Neural crest cell (in vitro differentiated cells): ENCODE measurements at regions not wholly inside any gene's neighbourhood (a gene's known extent, or its start where the extent isn't known, plus 50 kb on each side); places are given as distances from the start of the nearest gene placed in this dataset.

Experiments used
- DNase-seq: peaks from one replicate; pipeline ENCODE4 v3.0.0; 2021; ENCODE audit warnings: low read depth, mixed read lengths, low spot score
- H3K27ac Mint-ChIP-seq: one replicate; pipeline ENCODE4 v1.8.0; 2021; ENCODE audit warnings: mild to moderate bottlenecking, mixed read lengths; ENCODE audit not compliant: unreplicated experiment
- H3K27me3 Mint-ChIP-seq: 2 replicates; pipeline ENCODE4 v1.8.0; 2021; ENCODE audit warnings: low read depth, mild to moderate bottlenecking, mixed read lengths
- H3K36me3 Mint-ChIP-seq: 2 replicates; pipeline ENCODE4 v1.8.0; 2021; ENCODE audit warnings: low read depth, mild to moderate bottlenecking, mixed read lengths
- H3K4me1 Mint-ChIP-seq: 2 replicates; pipeline ENCODE4 v1.8.0; 2021; ENCODE audit warnings: mixed read lengths
- H3K4me3 Mint-ChIP-seq: one replicate; pipeline ENCODE4 v1.8.0; 2021; ENCODE audit warnings: mild to moderate bottlenecking, mixed read lengths
- H3K9me3 Mint-ChIP-seq: 2 replicates; pipeline ENCODE4 v1.8.0; 2021; ENCODE audit warnings: mixed read lengths
- CTCF ChIP-seq: fragments of 200-600 bp; sonication (generic); conservative IDR thresholded peaks from 2 replicates; pipeline ENCODE4 v1.5.0; 2021; ENCODE audit warnings: antibody characterized with exemption, mild to moderate bottlenecking

- H3K9me3 Mint-ChIP-seq: no peaks in the 10 kb centered on the region
- H3K4me3 Mint-ChIP-seq: no peak overlapping the region
- H3K27me3 Mint-ChIP-seq: peaks cover 4% of the 10 kb centered on the region
- no peak for TF ChIP-seq CTCF
- no peak for DNase-seq
- H3K27ac Mint-ChIP-seq: no peak overlapping the region
- no peaks in the 10 kb centered on the region for H3K36me3 Mint-ChIP-seq
- H3K4me1 Mint-ChIP-seq: peaks cover 60% of the 10 kb centered on the region
Observed at GRCh38 chr21:38988509-38989378, 183.0 kb downstream of the ETS2 start.

- Mint-ChIP-seq H3K4me3 (no peak overlapping the region), H3K27me3 (peaks cover 4% of the 10 kb centered on the region), H3K4me1 (peaks cover 55% of the 10 kb centered on the region), H3K27ac (no peak overlapping the region), H3K36me3 (no peaks in the 10 kb centered on the region), H3K9me3 (no peaks in the 10 kb centered on the region)
- no peak for DNase-seq
- no peak for TF ChIP-seq CTCF
Observed at GRCh38 chr21:38987633-38988508, 182.1 kb downstream of the ETS2 start.

GRCh38 chr21:38986806-38987632 lies 181.3 kb downstream of the ETS2 start:
- Mint-ChIP-seq H3K9me3 (no peaks in the 10 kb centered on the region), H3K27ac (no peak overlapping the region), H3K4me3 (no peak overlapping the region), H3K4me1 (peaks cover 53% of the 10 kb centered on the region), H3K36me3 (no peaks in the 10 kb centered on the region), H3K27me3 (peaks cover 4% of the 10 kb centered on the region)
- no peak for DNase-seq
- no peak for TF ChIP-seq CTCF

GRCh38 chr21:38986406-38986805 lies 180.7 kb downstream of the ETS2 start:
- Mint-ChIP-seq H3K27me3 (peaks cover 9% of the 10 kb centered on the region), H3K4me1 (peaks cover 58% of the 10 kb centered on the region), H3K4me3 (no peak overlapping the region), H3K36me3 (no peaks in the 10 kb centered on the region), H3K9me3 (no peaks in the 10 kb centered on the region), H3K27ac (no peak overlapping the region)
- no peak for DNase-seq
- no peak for TF ChIP-seq CTCF
